NCI-H2107 treated with DMSO at 0.1 percent for 48 hours (cell line): ENCODE measurements at regions not wholly inside any gene's neighbourhood (a gene's known extent, or its start where the extent isn't known, plus 50 kb on each side); places are given as distances from the start of the nearest gene placed in this dataset.

Experiments used
- DNase-seq: peaks from one replicate; lab custom pipeline; 2025; ENCODE audit not compliant: unreplicated experiment; lab: John Stamatoyannopoulos, UW

DNA sequence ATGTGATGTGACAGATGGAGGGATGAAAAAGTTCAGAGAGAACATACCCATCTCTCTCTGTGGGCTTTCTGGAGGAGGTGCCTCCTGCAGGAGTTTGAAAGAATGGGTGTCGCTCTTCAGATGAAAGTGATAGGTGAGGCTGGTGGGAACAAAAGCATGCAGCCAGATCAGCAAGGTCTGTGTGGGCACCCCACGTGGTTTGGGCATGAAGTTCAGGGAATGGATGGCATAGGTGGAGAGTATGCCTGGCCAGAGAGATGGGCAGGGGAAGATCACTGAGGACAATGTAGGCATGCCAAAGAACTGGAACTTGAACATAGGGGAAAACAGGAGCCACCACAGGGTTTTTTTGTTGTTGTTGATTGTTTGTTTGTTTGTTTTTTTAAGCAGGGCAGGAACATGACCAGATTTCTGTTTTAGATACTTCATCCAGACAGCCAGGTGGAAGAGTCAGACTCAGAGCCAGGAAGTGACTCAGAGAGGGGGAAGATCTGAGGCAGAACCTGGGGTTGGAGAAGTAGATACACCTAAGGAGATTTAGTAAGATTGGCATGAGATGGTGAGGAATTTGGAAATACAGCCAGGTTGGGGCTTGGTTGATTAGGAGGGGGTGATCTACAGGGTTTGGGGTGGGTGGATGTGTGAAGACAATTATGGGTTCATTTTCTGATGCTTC is 64.8 kb upstream of the CLSTN2 start:
- DNase-seq = no peak

DNA sequence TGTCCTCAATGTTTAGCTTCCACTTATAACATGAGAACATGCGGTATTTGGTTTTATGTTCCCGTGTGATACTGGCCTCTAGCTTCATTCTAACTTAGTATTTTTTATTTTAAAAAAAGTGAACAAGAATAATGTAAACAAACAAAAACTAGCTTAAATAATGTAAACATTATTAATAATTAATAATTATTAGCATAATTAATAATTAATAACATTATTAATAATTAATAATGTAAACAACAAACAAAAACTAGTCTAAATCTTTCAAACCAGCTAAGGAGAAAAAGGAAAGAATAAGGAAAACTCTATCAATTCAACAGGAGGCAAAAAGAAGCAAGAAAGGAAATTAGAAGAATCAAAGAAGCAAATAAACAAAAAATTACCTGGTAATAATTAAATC is 66.2 kb upstream of the CLSTN2 start:
- no peak for DNase-seq

DNA sequence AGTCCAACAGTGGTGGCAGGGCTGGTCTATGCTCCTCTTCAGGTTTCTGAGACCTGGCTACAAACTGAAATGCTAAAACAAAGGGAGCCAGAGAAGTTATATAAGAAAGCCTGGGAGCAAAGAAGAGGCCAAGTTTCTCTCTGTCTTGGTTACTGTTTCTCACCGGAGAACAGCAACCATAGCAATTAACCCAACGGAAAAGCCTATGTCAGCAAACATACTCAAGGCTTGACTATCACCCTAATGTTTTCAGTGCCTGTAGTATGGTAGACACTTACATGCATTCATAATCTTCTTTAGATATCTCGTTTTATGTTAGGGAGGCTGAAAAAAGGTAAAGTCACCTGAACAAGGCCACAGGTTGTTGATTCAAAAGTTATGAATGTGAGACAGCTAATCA is 86.3 kb upstream of the CLSTN2 start:
- DNase-seq = no peak

DNA sequence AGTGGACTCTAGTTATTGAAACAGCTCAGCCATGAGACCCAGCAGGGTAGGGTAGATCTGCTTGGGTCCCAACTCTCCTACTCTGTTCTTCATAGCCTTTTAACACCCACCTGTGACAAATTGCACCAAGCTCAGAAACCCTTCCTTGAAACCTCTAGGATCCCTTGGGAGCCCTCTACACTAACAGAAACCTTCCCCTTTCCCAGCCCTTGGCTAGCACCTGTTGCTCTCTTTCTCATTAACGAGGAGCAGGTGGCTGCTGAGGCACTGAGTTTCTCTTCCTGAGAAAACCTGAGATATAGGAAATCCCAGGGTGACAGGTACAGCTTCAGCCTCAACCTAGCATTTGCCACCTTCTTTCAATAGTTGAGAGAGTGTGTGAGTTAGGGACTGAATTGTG is 88.3 kb upstream of the CLSTN2 start:
- DNase-seq = peak; percentile 98

DNA sequence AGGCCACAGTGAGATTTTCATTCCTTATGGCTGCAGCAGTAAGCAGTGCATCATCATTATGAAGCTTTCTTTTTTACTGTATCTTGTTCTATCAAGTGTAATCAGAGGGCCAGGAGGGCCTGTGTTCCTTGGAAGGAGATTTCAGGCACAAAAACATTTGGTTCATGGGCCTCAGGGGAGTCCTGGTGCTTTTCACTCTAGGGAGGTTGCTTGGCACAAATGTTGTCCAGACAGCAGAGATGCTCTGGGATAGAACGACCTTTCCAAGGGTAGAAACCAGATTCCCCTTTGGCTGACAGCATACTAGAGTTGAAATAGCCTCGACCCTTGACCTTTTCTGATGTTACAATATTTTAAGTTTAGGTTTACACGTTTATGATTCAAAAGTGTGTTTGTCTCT is 95.3 kb upstream of the CLSTN2 start:
- DNase-seq = no peak

DNA sequence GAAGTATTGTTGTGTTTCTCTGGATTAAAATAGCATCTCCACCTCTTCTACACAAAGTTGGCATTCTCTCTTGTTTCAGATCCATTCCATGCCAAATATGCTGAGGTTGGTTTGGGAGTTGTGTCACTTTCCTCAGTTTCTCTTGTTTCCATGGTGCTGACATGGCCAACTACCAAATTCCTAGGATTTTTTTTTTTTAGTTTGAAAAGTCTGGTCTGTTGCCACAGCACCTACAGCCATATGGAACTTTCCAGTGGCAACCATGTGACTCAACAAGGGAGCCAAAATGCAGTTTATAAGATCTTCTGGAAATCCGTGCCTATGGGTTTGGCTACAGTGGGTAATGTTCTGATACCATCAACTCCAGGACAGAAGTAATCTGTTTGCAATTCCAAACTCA is 96.0 kb upstream of the CLSTN2 start:
- no peak for DNase-seq

DNA sequence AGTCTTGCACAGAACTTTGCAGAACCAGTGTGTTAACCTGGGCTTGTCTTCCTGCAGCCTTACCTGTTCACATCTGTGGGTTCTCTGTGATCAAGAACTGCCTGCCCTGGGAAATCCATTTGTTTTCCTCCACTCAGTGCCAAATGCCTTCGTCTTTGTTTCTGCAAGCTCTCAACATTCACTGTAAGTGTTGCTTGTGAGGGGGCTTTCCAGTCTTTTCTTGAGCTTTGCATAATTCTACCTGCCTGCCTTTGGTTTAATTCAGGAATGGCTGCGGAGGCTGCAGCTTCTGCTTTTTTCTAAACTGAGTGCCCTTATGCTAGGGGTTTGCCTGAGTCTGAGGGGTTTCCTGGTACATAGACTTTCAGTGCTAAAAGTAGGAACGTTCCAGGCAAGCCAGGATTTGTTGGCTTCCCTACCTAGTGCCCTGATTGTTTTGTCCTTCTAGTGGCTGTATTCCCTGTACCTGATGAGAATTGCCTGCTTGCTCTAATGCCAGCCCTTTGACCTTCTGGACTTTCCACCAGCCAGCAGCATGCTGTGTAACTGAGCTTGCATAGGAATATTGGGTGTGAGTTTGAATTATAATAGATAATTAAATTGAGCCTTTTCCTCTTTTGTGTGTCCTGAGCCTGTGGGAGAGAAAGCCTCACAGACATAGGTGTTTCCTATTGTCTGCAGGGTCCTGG is 96.6 kb upstream of the CLSTN2 start:
- no peak for DNase-seq

DNA sequence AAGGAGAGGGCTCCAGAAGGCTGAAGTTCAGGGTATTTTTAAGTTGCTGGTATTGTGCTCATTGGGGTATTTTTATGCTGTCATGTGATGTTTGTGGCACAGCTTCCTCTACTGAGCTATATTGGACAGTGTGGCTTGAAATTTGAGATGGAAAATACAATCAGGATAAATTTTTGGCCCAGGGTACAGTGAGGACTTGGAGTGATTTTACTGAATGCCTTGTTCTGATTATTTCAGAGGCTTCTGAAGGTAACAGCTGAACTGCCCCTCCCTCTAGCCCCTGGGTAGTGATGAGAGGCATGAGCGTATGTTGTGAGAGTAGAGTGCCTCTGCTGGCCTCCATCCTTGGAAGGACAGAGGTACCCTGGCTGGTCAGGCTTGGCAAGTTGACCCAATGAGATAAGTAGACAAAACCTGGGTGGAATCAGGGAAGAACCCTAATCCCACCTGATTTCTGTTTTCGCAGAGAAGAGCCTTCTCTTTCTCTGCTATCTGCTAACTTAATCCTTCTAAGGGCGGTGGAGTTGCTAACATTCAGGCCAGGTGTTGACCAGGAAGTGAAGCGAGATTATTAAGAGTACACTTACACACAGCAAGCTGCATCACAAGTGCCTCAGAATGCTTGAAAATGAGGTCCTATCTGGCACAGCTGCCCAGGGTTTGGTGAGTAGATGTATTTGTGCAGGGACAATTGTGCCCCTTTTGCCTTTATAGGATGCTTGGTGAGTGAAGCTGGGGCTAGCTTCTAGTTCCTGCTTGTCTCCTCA is 98.1 kb upstream of the CLSTN2 start:
- peak; percentile 71 for DNase-seq

DNA sequence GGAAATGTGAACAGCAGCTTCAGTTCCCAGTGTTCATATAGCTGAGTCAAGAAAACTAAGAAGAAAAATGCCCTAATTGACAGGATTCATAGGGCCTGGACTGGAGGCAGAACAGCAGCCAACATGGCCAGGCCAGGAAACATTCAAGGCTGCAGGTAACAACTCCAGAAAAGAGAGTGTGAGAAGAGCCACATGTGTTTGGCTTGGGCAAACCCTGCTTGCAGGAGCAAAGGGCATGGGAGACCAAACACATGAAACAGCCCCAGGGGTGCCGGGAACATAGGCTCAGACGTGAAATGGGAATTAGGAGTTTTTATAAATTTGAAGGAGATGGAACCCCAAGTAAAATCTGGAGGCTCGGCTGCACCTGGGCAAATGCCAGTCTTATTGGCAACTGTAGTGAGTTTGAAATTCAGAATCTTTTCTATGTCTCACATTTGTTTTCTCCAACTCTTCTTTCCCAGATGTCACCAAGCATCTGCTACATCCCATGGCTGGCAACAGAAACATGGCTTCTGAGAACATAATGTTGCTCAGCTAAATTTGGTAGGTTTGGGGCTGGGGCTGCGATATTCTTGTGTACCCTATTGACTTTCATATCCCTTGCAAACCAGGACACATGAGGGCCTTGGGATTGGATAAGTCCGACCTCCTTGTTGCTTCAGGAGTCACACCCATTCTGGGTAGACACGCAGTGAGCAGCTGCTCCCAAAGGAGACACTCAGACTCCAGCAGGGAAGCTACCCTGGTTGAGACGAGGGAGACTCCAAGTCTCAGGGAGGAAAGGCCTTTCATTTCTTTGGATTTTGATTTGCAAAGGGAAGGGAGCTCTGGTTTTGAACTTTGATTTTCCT is 98.9 kb upstream of the CLSTN2 start:
- no peak for DNase-seq

DNA sequence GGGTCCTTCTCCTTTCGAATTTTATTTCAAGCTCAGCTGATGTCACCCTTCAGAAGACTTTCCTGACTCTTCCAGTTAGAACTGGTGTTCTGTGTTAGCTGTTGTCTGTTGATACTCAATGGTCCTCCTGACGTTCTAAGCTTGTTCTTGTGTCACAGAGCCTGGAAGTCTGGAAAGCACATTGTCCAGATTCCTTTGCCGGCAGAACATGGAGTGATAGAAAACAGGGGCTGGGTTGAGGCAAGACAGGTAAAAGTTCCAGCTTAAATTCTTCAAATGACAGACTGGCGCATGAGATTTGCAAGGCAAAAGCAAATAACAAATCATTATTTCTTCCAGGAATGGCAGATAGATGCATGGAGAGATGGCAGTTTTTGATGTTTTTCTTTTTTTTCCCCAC is 102.0 kb upstream of the CLSTN2 start:
- no peak for DNase-seq

DNA sequence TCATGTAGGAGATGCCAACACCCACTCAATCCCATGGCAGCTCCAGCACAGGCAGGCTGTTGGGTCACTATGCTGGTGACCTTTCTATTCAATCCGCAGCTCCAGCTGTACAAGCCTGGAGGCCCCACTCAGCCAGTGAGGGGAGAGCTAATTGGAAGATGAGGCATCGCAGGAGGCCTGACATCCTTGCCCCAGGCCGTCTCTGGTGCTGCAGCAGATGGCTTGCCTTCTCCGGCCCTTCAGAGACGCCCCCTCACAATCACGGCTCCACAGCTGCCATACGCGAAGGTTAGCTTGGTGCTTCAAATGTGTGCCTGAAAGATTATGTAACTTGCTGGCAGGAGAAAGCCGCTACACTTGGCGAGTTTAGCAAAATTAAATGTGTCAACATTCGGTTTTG is 104.2 kb upstream of the CLSTN2 start:
- no peak for DNase-seq

DNA sequence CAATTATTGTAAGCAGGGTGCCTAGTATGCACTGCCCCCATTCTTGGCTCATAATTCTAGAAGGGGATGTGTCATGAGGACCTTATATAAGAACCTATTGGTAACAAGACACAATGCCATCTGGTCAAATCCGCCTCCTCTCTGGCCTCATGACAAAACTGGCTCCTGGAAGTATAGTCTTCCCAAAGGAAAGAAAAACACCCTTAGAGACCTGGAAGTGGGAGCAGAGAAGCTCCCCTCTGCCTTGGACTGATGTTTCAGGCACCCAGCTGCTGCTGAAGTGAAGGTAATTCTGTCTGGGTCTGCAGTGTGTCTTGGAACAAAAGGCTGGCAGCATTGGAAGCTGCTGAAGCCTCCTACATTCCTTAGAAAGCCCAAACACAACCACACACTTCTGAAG is 107.2 kb upstream of the CLSTN2 start:
- DNase-seq = no peak

DNA sequence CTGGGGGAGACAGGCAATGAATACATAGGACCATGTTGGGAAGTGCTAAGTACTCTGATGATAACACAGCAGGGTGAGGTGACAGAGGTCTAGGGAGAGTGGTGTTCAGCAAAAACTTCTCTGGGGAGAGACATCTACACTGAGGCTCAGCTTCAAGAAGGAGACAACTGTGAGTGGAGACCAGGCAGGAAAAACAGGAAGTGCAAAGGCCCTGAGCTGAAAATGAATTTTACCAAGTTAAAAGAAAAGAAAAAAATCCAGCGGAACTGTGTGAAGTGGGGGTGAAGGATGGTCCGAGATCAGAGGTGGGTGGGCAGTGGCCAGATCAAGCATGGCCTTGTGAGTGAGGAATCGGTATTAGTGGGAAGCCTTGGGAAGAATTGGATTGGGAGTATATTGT is 110.1 kb upstream of the CLSTN2 start:
- no peak for DNase-seq

DNA sequence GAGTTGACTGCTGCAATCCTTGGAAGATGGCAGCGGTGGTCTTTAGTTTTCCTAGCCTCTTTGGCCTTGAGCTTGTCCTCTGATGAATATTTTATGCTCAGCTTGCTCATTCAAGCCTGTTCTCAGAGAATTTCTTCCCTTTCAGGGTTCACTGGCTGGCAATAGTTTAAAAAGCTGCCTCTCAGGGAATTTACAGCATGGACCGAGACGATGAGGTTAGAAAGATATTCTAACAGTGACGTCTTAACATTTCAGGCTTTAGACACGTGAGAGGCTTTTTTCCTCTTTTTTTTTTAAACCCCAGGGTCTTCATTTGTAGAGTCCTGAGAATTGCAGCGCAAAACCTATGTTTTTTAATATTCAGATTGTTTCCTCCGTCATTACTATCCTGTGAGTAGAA is 120.3 kb upstream of the CLSTN2 start:
- DNase-seq = no peak

DNA sequence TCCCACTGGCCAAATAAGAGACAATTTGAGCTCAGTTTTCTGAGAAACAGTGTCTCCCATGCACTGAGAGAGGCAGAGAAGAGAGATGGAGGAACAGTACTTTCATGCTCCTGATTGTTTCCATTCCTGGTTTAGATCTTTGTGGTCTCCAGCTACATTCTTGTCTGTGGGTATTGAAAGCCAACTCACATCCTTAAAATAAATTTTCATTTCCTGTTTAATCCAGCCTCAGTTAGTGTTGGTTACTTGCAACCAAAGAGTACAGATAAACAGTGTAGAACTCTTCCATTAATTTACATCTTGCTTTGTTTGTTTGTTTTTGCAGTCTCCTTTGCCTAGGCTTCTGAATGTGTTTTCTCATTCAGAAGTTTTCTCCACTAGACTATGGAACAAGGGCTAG is 123.7 kb upstream of the CLSTN2 start:
- no peak for DNase-seq

DNA sequence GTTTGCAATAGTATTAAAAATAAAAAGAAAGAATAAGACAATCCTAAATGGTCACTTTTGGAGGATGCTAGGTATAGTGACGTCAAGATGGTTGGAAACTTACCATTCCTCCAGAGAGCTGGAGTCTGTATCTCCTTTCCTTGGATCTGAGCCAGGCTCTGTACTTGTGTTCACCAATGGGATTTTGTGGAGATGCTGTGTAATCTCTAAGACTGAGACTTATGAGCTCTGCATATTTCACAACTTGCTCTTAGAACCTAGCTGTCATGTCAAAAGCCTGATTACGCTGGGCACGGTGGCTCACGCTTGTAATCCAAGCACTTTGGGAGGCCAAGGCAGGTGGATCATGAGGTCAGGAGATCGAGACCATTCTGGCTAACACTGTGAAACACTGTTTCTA is 126.8 kb upstream of the CLSTN2 start:
- no peak for DNase-seq

DNA sequence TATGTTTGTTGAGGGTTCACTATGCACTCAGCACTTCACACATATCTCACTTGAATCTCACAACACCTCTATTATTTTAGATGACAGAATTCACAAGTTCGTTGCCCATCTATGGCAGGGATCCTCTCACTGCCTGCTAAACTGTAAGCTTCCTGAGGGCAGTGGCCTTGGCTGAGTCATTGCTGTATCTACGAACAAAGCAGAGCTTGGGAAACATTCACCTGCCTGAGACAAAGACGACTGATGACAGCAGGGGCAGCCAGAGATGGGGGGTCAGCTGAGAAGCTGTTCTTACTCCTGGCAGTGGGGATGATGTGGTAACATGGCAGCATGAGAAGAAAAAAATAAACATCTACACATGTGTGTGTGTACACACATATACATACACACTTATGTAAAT is 125.5 kb upstream of the NMNAT3 start:
- no peak for DNase-seq

DNA sequence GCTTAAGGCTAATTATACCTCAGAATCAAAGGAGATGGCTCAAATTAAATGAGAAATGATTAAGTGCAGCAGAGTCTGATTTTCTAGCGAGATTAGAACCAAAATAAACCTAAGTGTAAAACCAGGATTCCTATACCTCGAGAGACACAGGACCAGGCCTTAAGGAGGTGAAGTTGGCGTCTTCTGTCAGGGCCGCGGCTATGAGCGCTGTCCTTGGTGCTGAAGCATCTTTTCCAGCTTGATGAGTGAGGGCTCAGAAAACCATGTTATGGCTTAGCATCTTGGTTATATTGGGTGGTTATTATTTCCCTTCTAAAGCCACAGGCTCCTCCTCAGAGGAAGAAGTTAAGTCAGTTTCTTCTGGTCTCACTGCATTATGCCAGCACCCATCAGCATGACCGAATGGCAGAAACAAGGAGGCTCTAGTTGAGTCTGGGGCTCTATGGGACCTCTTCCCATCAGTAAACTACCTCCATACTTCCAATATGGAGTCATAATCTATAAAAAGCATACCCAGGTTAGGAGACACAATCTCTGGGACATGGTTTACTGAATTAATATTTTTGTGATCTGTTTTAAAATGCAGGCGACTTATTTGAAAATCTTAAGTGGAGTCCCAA is 120.1 kb upstream of the NMNAT3 start:
- DNase-seq = no peak

DNA sequence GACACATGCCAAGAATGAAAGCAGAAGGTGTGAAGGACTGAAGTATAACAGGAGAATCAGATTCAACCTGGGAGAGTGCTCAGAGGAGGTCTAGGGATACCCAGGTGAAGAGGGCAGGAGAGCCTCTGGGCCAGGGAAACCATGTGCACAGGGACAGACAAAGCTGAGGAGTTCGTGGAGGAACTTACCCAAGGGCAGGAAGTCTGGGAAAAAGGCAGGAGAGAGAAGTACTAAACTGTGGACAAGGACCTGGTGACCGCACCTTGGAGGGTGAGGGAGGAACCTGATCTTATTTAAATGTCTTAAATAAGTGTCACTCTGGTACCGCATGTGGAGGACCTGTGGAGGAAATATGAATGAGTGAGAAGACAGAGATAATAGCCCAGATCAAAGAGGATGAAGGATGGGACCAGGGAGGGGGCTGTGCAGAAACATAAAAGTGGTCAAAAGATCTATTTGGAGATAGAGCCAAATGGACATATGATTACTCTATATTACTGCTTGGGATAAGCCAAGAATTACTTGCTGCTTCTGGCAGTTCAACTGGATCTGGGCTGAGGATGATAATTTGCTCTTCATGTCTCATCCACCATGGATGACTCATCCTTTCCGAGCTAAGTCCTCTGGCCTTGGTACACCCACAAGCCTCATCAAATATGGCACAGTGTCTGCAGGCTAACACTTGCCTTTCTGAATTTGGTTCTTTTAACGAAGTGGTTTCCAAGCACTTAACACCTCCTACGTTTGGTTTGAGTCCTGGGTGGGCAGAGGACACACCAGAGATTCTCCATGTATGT is 116.9 kb upstream of the NMNAT3 start:
- DNase-seq = no peak

DNA sequence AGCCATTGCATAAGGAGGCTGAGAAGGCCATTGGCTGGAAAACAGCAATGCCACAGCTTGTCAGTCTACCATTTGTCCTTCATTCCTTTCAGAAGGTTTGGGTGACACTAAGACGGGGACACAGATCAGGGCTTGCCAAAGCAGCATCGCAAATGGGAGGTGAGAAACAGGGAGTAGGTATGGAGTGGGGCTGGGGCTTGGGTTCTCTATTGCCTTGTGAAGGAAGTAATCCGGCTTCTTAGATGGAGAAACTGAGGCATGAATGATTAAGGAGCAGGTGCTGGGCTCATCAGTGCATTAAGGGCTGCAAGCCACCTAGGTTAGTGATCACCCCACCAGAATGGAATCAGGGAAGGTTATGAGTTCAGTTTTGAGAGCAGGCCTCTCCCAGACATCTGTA is 115.6 kb upstream of the NMNAT3 start:
- DNase-seq = no peak
